GM21576 (cell line): ENCODE measurements at regions not wholly inside any gene's neighbourhood (a gene's known extent, or its start where the extent isn't known, plus 50 kb on each side); places are given as distances from the start of the nearest gene placed in this dataset.

Source experiments
- ATAC-seq: cut with Tn5 transposase; IDR thresholded peaks from one replicate; pipeline ENCODE4 v1.9.1; 2021; ENCODE audit warnings: mild to moderate bottlenecking, moderate library complexity; ENCODE audit not compliant: unreplicated experiment

DNA sequence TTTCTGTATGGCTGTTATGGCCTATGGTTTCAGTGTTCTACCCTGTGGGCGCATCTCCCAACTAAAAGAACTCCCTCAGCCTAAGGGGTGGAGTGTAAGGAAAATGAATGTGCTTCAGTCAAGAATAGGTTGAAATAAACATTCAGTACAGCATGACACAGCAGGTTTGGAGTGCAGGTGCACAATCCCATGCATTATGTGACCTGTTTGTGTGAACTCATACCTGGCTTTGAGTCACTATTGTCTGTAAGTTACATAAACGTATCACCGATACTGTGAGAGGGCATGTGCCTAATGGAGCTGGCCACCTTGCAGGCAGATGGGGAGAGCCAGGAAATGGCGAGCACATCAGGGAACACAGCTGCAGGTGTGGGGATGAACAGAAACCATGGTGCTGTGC lies 216.0 kb downstream of the DSEL start:
- ATAC-seq, result no peak

DNA sequence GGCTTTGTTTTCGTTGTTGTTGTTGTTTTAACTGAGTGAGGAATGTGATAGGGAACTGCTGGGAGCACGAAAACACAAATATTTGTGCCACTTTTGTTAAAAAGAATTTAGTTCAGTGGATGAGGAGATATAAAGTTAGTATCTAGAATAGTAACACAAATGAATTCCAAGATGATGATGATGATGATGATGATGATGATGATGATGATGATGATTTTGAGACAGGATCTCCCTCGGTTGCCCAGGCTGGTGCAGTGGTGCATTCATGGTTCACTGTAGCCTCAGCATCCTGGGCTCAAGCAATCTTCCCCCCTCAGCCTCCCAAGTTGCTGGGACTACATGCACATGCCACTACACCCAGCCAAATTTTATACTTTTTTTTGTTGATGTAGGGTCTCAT lies 223.7 kb downstream of the DSEL start:
- ATAC-seq, result no peak

DNA sequence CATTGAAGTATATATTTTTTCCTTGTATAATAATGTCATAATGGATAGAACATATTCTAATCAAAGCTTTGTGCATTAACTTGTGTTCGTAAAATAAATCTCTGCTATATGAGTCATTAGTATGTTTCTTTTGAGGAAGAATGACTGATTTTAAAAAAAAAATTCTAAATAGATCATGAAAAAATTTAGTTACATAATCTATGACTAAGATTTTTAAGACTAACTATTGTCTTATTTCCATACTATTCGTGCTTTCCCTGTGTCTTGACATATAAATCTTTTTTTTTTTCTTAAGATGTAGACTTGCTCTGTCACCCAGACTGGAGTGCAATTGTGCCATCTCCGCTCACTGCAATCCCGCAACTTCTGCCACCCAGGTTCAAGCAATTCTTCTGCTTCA lies 226.1 kb downstream of the DSEL start:
- ATAC-seq, result no peak

DNA sequence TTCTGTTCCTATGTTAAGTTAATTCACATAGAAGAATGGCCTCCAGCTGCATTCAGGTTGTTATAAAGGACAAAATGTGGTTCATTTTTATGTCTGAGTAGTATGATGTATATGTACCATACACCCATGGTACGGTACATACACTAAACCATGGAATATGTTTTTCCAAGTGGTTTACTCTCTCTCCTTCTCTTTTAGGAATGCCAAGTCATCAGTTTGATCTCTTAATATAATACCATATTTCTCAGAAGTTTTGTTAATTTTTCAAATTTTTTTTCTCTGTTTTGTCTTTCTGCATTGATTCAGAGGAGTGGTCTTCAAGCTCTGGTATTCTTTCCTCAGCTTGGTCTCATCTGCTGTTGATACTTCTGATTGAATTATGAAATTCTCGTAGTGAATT lies 230.9 kb downstream of the DSEL start:
- no peak for ATAC-seq

DNA sequence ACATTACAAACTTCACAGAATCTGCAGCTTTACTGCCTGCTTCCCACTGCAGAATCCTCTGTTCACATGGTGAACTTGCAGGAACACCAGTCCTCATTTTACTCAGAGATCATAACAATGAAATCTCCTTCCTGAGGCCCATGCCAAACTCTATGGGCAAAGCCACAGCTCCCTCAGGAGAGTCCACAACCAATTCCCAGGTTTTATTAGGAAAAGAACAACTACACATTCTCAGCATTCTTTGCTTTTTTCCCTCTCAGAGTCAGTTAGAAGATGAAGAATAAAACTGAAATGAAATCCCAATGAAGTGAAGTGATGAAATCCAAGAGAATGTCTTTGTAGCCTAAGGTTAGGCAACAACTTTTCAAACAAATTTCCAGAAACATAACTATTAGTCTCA lies 233.7 kb downstream of the DSEL start:
- no peak for ATAC-seq

DNA sequence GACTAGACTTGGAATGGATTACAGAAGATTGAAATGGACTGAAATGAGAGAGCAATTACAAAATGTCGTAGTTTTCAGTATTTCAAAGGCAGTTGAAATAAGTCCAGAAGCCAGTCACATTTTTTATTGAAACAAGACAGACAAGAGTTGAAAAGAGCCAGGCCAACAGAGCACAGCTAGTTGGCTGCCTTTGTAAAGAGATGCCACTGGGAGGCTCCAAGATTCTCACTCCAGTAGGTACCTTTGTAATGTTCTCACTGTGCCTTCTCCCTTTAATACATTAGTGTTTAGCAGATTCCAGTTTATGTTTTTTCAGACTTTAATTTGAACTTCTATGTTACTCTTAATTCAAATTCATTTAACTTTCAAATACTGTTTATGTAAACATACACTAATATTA lies 234.8 kb downstream of the DSEL start:
- no peak for ATAC-seq

DNA sequence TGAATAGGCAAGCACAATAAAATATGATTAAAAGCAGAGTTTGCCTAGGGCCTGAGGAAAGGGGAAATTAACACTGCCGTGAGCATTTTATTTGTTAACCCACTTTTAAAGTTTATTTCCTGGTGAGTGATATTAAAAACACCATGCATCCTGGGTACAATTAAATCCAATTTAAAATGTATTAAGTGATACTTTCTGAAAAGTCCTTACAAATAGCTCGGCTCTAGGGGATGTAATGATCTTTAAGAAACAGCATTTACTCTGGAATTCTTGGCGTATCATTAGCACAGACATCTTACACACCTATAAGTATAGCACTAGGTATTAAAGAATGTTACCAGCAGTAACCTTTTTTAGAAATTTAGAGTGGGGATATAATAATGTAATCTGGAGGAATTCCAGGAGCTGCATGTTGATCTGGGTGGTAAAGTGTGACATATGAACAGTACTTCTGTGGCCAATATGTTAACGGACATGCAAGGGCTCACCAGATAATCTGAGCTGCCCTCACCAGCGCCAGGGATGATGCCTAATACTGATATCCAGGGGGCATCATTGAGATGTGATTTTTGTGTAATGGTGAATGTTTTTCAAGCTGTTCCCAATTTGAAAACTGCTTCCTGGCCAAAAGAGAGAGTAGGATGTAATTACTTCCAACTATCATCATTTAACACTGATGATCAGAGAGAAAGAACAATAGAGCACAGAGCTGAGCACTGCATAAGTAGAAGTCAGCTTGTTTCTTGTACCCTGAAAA lies 235.9 kb downstream of the DSEL start:
- no peak for ATAC-seq

DNA sequence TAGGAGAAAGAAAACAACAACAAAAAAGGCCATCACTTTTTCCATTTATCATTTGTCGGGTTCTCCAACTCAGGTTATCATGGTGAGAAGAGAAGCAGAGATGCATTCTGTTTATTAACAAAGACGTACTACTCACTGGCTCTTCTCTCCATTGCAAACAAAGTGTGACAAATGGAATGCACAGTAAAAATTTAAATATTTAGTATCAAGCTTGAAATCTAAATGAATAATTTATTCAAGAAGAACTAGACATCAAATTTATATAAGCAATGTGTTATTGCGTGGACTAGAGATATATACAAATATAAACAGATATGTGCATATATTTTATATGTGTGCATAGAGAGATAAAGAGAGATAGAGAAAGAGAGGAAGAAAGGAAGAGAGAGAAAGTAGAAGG lies 236.5 kb downstream of the DSEL start:
- ATAC-seq, result no peak

DNA sequence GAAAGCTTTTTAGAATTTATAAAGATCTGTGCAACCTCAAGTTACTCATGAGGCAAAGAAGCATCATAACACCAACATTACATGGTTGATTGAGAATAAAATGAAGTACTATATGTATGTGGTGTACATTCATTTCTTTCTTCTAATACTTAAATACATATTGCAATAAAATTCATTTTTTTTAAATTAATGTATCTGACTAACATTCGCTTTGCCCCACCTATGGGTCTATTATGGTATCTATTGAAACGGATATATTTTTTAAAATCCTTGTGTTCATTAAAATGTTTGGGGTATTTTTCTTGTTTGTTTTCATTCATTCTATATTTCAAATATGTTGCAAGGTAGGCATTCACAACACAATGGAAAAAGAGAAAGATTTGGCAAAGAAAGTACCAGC lies 237.5 kb downstream of the DSEL start:
- no peak for ATAC-seq

DNA sequence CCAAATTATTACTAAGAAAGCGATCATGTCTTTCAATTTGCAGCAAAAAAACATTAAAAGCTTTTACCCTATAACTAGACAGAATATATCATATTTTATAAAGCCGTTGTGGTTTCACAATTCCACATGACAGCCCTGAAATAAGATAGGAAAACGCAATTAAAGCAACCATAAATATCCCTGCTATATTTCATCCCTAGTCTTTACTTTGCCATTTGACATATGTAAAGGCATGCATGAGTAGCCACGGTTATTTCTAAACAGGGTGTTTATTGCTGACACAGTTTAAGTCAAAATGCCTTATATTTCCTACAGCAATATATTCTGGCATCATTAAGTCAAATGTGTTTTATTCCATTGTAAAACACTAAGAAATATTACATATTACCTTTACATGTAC lies 239.9 kb downstream of the DSEL start:
- ATAC-seq, result no peak

DNA sequence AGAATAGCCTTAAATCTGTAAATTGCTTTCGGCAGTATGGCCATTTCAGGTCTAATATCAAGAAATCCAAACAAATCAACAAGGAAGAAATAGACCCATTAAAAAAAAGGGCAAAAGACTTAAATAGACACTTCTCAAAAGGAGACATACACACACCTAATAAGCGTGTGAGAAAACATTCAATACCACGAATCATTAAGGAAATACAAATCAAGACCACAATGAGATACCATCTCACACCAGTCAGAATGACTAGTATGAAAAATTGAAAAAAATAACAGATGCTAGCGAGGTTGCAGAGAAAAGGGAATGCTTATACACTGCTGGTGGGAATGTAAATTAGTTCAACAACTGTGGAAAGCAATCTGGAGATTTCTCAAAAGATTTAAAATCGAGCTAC lies 243.2 kb downstream of the DSEL start:
- ATAC-seq, result no peak

DNA sequence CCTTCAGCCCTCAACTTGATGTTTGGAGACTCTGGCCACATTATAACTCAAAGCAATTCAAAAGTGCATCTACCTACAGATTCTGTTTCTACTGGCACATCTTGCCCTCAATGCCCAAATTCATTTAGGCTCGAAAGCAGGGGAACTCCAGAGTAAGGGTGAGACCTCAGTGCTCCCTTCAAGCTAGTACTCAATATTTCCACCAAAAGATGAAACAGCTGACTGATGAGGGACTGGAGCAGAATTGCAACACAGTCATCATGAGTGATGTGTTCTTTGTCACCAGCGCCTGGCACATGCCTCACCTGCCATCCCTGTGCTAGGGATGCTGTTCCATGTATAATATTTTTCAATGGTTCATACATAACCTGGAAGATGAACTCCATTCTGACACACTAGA lies 247.3 kb downstream of the DSEL start:
- ATAC-seq, result no peak

DNA sequence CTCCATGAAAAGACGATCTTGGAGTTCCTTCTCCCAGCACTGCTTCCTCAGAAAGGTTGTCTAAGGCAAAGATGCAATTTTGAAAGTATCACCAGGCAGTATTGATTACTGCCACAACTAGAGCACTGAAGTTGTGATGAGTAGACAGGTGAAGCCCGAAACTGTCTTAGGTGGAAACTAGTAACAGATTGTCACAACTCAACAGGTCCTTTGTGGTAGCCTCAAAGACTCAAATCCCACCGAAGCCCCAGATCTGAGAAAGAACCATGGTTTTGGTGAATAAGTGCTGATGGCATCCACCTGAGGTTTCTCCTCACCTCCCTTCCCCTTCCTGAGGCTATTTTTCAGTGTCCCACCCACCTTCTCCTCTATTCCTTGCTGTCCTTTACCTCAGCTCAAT lies 248.0 kb downstream of the DSEL start:
- ATAC-seq, result no peak

DNA sequence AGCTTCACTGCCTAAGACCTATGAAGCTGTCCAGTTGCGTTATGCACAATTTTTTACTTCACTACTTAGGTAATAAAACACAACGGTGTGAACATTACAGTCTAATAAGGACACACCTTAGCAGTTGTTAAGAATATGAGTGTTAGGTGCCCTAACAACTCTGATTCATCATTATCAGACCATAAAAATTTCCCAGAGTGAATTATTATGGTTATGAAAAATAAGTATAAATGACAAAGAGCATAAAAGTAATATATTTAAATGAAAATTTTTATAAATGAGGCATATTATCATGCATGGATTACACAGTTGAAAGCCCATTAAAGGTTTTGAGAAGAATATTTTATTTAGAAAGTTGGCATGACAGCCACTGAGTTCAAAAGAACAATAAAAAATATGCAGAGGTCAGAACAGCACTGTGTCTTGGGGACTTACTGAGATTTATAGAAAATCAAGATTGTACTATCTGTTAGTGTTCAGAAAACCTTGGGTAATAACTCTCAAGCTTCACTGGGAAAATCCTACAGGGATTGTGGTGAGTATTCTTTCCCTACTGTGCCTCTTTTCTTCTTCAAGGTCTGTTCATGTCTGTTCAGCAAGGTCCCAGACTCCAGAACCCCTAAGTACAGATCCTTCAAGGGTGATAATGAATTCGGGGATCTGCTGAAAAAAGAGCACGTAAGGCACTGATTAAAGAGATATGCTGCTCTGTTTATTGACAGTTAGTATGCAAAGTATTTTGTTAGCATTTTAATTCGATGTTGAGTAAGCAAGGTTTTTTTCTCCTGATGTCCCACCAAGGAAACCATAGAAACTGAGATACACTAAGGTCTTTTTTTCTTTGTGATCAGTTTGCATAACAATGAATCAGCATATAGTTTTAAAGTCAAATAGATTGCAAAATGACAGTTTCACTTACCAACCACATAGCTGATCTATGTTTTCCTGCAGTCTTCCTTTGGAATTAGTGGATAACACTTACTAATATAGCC lies 250.0 kb downstream of the DSEL start:
- ATAC-seq, result no peak

DNA sequence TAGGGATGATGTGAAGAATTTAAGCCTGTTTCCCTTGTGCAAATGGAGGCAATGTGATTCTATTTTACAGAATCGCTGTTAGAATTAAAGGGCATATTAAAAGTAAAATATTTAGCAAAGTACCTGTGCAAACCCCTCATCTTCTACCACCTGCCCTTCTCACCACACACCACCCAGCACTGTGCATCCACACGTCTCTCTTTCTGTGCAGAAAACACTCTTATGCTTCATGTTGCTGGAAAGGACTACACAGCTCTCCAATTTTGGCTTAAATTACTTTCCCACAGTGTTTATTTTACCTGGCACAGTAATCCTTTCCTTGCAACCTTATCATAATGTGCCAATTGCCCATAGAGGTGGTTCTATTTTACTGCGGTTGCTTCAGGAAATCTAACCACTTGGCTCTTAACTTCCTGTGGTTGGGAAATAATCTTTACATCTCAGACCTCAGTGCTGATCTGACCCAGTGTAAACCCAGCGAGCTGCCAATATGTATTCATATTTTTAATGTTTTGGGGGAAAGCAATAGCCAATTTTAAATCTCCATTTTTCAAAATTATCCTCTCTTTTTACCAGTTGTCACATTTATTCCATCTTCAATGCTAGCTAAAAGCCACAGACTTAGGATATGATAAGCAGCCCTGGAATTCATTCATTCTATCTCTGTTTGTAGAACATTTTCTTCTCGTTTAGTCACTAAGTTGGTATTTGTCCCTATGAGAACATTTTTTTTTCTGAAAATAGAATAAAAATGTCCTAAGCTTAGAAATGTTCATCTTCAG lies 250.9 kb downstream of the DSEL start:
- no peak for ATAC-seq

DNA sequence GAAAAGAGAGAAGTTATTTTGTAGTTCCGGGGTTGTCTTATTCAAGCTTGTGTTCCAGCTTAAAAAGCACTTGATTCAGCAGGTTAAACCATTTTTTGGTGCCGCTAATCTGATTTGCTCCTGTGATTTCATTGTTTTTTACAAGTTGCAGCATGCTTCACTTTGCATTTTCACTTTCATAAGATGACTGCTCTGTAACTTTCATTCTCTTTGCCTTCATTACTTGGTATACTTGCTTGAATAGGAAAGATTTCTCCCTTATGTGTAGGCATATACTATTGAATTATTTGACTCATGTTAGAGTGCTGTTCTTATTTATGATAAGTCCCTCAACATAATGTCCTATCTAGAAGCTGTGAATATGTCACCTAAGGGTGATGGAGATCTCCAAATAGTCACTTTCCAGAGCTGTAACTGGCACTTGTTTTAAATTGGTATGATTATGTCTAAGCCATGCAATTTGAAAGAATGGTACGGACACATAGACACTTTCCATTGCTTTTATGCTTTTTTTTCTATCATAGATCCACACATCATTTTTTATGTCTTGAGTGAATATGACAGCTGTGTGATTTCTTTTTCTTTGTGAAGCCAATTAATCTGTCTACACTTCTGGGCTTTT lies 254.5 kb downstream of the DSEL start:
- ATAC-seq, result no peak

DNA sequence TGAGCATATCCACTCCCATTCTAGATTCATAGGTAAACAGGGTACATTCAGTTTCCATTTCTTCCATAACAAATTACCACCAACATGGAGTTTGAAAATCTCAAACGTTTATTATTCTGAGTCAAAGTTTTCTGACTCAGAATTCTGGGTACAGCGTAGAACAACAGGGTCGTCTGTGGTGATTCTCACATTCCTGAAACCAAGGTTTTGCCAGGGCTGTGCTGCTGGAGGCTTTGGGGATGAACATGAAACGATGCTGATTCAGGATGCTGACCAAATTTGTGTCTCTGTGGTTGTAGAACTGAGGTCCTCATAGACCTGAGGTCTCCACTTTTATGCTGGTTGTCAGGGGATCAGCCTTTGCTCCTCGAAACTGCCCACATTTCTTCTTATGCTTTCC lies 255.7 kb downstream of the DSEL start:
- no peak for ATAC-seq

DNA sequence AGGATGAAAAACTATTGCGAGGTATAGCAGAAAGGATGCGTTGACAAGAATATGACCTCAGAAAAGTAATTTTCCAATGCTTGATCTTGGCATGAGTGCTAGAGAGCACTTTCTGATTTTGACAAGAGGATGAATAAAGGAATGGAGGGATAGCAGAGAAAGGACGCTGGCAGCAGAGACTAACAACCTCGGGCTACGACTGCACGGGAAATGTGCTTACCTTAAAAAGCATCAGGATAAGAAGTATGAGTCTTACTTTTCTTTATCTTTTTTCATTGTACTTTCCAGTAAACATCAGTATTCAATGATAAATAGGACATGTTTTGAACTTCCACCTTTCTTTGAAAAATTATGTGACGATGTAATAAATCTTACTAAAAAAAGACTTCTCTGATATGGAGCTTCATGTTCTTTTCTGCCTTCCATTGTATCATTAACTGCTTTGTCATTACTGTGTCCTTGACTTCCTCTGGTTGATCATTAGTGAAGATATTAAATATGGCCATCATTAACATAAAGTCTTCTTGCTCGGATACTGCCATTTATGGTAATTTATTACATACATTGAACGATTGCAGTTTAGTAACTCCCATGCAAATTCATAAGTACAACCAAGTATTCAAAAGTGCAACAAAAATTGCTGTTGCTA lies 265.6 kb downstream of the DSEL start:
- no peak for ATAC-seq

DNA sequence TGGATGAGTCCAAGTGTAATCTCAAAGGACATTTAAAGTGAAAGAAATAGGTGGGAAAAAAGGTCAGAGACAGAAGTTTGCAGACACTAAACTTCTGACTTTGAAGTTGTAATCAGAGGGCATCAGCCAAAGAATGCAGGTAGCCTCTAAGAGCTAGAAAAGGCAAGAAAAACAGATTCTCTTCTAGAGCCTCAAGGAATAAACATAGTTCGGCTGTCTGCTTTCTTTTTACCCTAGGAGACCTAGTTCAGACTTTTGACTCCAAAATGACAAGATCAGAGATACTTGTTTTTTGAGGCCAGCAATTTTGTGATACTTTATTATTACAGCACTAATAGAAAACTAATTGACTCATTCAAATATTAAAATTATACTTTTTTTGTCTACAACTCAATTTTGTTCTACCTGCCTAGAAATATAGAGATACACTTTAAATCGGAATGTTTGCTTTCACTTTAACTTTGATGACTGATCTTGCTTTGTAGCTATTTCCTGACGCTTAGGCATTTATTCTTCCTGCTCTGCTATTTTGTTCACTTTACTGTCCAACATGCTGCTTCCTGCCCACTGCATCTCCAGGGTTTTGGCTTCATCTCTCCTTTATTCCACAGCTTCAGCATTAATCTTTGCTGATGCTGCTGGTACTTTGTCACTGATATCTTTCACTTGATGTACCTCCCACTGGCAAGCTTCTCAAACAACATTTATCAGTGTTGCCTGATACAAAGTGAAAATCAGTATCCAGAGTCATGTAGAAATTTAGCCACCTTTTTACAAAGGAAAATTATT lies 272.5 kb downstream of the DSEL start:
- no peak for ATAC-seq

DNA sequence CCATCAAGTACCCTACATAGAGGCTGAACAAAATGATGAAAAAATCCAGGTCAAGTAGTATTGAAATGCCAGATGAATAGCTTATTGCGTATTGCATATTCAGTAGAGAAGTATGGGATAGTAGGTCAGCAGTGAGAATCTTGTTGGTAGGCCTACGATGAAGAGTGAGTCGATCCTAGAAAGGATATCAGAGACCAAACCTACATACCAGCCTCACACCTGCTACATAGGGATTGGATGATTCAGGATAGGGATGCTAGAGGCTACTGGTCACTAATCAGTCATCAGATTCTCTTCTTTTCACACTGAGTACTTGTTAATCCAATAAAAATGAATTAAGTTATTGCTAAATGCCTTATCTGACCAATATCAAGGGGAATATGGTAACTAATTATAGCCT lies 274.5 kb downstream of the DSEL start:
- ATAC-seq, result no peak
